ENCODE measurements at regions not wholly inside any gene's neighbourhood (a gene's known extent, or its start where the extent isn't known, plus 50 kb on each side); places are given as distances from the start of the nearest gene placed in this dataset.
"Not testable (repeated sequence)": the region's sequence is repeated elsewhere in the genome, so short reads cannot be mapped to it uniquely, and the experiment has no call there.

- intact Hi-C loops (cut with micrococcal nuclease), result no loop called here
- Mint-ChIP-seq H3K27me3 (ENCODE audit: low read depth) (no peaks in the 10 kb centered on the region), H3K9me3 (no peaks in the 10 kb centered on the region), H3K27ac (no peak overlapping the region), H3K36me3 (ENCODE audit: low read depth) (no peaks in the 10 kb centered on the region), H3K4me1 (ENCODE audit: low read depth) (peaks cover 2% of the 10 kb centered on the region), H3K4me3 (ENCODE audit: low read depth) (no peak overlapping the region)
- no peak for DNase-seq (ENCODE audit: low spot score)
Observed at GRCh38 chr6:168238159-168238909, 81.2 kb downstream of the DACT2 start.

DNA sequence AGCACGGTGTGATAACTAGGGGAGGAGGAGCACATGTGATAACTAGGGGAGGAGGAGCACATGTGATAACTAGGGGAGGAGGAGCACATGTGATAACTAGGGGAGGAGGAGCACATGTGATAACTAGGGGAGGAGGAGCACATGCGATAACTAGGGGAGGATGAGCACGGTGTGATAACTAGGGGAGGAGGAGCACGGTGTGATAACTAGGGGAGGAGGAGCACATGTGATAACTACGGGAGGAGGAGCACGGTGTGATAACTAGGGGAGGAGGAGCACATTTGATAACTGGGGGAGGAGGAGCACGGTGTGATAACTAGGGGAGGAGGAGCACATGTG lies 85.7 kb downstream of the DACT2 start:
- intact Hi-C loops (cut with micrococcal nuclease); H3K4me1 Mint-ChIP-seq (ENCODE audit: low read depth); H3K27ac Mint-ChIP-seq; H3K36me3 Mint-ChIP-seq (ENCODE audit: low read depth); H3K9me3 Mint-ChIP-seq; H3K27me3 Mint-ChIP-seq (ENCODE audit: low read depth); H3K4me3 Mint-ChIP-seq (ENCODE audit: low read depth); DNase-seq (ENCODE audit: low spot score): not testable (repeated sequence)

- DNase-seq (ENCODE audit: low spot score), result no peak
- H3K27ac Mint-ChIP-seq, result no peak overlapping the region
- peaks cover under 1% of the 10 kb centered on the region for H3K4me1 Mint-ChIP-seq (ENCODE audit: low read depth)
- intact Hi-C loops (cut with micrococcal nuclease), result no loop called here
- no peaks in the 10 kb centered on the region for H3K36me3 Mint-ChIP-seq (ENCODE audit: low read depth)
- no peaks in the 10 kb centered on the region for H3K9me3 Mint-ChIP-seq
- H3K27me3 Mint-ChIP-seq (ENCODE audit: low read depth), result peaks cover 2% of the 10 kb centered on the region
- H3K4me3 Mint-ChIP-seq (ENCODE audit: low read depth), result no peak overlapping the region
Observed at GRCh38 chr6:168232989-168233874, 86.3 kb downstream of the DACT2 start.

DNA sequence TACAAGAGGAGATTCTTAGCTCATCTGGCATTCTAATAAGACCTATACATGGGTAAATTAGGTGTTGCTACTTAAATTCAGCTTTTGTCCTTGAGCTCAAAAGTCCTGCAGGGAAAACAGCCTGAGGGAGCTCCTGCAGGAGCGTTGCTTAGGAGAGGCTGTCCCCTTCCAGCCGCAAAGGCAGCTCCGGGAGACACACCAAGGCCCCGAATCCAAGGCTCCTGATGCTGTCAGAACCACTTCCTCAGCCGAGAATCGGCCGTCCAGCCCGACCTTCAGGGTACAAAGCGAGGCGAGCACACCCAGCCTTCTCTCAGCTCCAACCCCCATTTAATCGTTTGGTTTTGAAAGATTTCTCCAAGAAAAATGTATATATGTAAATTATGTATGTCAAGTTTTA lies 87.0 kb downstream of the DACT2 start:
- no peaks in the 10 kb centered on the region for H3K9me3 Mint-ChIP-seq

DNA sequence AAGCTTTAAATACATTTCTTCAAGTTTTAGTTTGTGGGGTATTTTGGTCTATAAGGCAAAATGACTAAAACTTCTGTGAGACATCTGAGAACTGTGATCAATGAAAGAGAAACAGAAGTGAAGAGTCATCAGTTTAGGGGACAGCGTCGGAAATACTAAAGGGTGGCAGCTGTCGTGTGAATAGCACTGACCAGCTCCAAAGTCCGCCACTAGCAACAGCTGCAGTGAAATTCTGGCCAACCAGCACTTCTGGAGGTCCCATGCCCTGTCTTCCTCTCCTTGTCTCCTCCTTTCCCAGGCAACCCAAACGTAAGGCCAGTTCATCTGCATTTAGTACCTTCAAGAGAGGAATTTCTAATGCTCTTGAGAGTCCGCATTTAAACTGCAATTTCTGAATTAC lies 87.5 kb downstream of the DACT2 start:
- DNase-seq (ENCODE audit: low spot score), result no peak
- no peak overlapping the region for H3K27ac Mint-ChIP-seq
- H3K9me3 Mint-ChIP-seq, result no peaks in the 10 kb centered on the region
- peaks cover 2% of the 10 kb centered on the region for H3K27me3 Mint-ChIP-seq (ENCODE audit: low read depth)
- H3K4me3 Mint-ChIP-seq (ENCODE audit: low read depth), result no peak overlapping the region
- H3K4me1 Mint-ChIP-seq (ENCODE audit: low read depth), result no peaks in the 10 kb centered on the region
- intact Hi-C loops (cut with micrococcal nuclease), result no loop called here
- no peaks in the 10 kb centered on the region for H3K36me3 Mint-ChIP-seq (ENCODE audit: low read depth)

More for the DNA sequence above, 87.0 kb downstream of the DACT2 start:
- no peak for DNase-seq (ENCODE audit: low spot score)
- Mint-ChIP-seq H3K4me1 (ENCODE audit: low read depth) (no peaks in the 10 kb centered on the region), H3K27me3 (ENCODE audit: low read depth) (peaks cover 2% of the 10 kb centered on the region), H3K27ac (no peak overlapping the region), H3K36me3 (ENCODE audit: low read depth) (no peaks in the 10 kb centered on the region), H3K4me3 (ENCODE audit: low read depth) (no peak overlapping the region)
- intact Hi-C loops (cut with micrococcal nuclease), result no loop called here

- intact Hi-C loops (cut with micrococcal nuclease), result no loop called here
- H3K27ac Mint-ChIP-seq, result no peak overlapping the region
- H3K4me3 Mint-ChIP-seq (ENCODE audit: low read depth), result no peak overlapping the region
- no peaks in the 10 kb centered on the region for H3K4me1 Mint-ChIP-seq (ENCODE audit: low read depth)
- no peak for DNase-seq (ENCODE audit: low spot score)
- H3K27me3 Mint-ChIP-seq (ENCODE audit: low read depth), result peaks cover 2% of the 10 kb centered on the region
- H3K9me3 Mint-ChIP-seq, result no peaks in the 10 kb centered on the region
- H3K36me3 Mint-ChIP-seq (ENCODE audit: low read depth), result no peaks in the 10 kb centered on the region
Observed at GRCh38 chr6:168231393-168231957, 88.1 kb downstream of the DACT2 start.

GRCh38 chr6:168229368-168229752 lies 90.2 kb downstream of the DACT2 start:
- intact Hi-C loops (cut with micrococcal nuclease), result no loop called here
- Mint-ChIP-seq H3K4me1 (ENCODE audit: low read depth) (no peaks in the 10 kb centered on the region), H3K36me3 (ENCODE audit: low read depth) (no peaks in the 10 kb centered on the region), H3K4me3 (ENCODE audit: low read depth) (no peak overlapping the region), H3K9me3 (no peaks in the 10 kb centered on the region), H3K27ac (no peak overlapping the region), H3K27me3 (ENCODE audit: low read depth) (peaks cover 7% of the 10 kb centered on the region)
- DNase-seq (ENCODE audit: low spot score), result no peak

DNA sequence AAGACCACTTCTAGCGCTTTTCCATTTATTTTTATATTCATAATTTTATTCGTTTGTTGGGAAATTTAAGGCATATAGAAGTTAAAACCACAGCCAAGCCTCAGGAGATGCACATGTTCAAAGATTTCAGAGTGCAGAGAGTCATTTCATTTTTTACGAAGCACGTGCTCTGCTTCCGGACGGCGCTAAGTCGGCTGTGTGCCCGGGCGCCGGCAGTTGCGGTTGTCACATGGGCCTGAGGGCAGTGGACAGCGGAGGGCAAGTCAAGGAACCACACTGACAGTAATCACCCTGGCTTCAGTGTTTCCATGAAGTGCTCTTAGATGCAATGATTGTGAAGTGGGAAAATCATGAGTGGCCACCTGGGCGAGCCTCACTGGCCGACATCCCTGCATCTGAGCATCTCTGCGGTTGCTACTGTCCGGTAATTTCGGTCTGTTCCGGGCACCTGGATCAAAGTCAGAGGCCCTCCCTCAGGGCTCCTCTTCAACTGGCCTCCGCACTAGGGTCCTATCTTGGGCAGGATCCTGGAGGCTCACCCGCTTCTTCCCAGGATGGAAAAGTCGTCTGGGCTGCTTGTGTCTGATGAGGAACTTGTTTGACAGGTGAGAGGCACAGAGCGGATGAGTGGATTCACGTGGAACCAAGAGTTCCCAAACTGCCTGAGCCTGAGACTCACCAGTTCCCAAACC lies 90.8 kb downstream of the DACT2 start:
- Mint-ChIP-seq H3K36me3 (ENCODE audit: low read depth) (no peaks in the 10 kb centered on the region), H3K4me1 (ENCODE audit: low read depth) (no peaks in the 10 kb centered on the region), H3K9me3 (no peaks in the 10 kb centered on the region), H3K4me3 (ENCODE audit: low read depth) (no peak overlapping the region), H3K27me3 (ENCODE audit: low read depth) (peaks cover 8% of the 10 kb centered on the region), H3K27ac (no peak overlapping the region)
- intact Hi-C loops (cut with micrococcal nuclease), result no loop called here
- DNase-seq (ENCODE audit: low spot score), result no peak

GRCh38 chr6:168227840-168228239 lies 91.7 kb downstream of the DACT2 start:
- DNase-seq (ENCODE audit: low spot score), result no peak
- intact Hi-C loops (cut with micrococcal nuclease), result no loop called here
- Mint-ChIP-seq H3K36me3 (ENCODE audit: low read depth) (no peaks in the 10 kb centered on the region), H3K4me1 (ENCODE audit: low read depth) (no peaks in the 10 kb centered on the region), H3K9me3 (no peaks in the 10 kb centered on the region), H3K27me3 (ENCODE audit: low read depth) (peaks cover 11% of the 10 kb centered on the region), H3K27ac (no peak overlapping the region), H3K4me3 (ENCODE audit: low read depth) (no peak overlapping the region)

GRCh38 chr6:168226902-168227318 lies 92.7 kb downstream of the DACT2 start:
- H3K4me1 Mint-ChIP-seq (ENCODE audit: low read depth), result no peaks in the 10 kb centered on the region
- no peak overlapping the region for H3K4me3 Mint-ChIP-seq (ENCODE audit: low read depth)
- intact Hi-C loops (cut with micrococcal nuclease), result no loop called here
- H3K27me3 Mint-ChIP-seq (ENCODE audit: low read depth), result peaks cover 10% of the 10 kb centered on the region
- H3K9me3 Mint-ChIP-seq, result no peaks in the 10 kb centered on the region
- no peak for DNase-seq (ENCODE audit: low spot score)
- no peak overlapping the region for H3K27ac Mint-ChIP-seq
- no peaks in the 10 kb centered on the region for H3K36me3 Mint-ChIP-seq (ENCODE audit: low read depth)

DNA sequence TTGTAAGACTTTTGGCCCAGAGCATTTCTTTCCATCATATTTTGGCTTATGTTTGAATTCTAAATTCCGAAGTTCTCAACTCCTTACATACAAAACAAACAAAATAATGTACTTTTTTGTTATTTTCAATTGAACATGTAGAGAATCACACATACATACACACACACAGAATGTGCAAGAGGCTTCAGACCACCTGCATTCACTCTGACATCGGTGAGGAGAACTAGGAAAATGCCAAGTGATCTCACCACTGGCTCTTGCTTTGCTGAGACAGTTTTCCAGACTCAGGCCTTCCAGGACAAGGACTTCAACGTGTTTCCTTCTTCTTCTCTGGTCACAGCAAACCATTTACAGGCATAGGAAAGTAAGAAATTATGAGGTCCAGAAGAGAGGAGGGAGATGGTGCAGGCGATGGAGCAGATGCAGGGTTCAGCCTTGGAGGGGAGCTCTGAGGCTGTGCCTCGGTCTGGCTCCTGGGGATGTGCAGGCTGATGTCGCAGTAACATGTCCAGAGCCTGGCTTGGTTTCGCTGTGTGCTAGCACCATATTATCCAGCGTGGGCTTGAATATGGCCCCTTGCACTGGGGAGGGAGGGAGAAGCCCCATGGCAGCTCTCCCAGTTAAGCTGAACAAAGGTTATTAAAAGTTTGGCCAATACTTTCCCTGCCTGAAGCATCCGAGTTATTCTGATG lies 93.4 kb downstream of the DACT2 start:
- intact Hi-C loops (cut with micrococcal nuclease), result no loop called here
- Mint-ChIP-seq H3K4me3 (ENCODE audit: low read depth) (no peak overlapping the region), H3K27ac (no peak overlapping the region), H3K27me3 (ENCODE audit: low read depth) (peaks cover 9% of the 10 kb centered on the region), H3K9me3 (no peaks in the 10 kb centered on the region), H3K36me3 (ENCODE audit: low read depth) (no peaks in the 10 kb centered on the region), H3K4me1 (ENCODE audit: low read depth) (peaks cover 2% of the 10 kb centered on the region)
- no peak for DNase-seq (ENCODE audit: low spot score)

DNA sequence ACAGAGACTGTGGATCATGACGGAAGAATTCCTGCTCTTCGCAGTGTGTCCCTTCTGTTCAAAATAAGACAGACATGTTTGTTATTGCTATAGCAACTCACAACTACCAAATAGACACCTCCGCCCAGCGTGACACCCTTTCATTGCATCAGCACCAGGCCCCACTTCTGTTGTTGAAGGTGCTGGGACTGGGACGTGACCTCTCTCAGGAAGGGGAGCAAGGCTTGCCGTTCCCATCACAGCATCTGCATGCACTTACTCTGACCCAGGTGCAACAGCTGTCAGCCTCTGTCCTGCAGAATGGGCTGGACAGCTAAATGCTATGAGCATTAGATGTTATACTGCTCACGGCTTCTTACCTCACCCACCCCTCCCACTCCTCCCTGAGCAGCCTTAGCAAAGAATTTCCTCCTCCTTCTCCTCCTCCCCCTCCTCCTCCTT lies 94.1 kb downstream of the DACT2 start:
- peaks cover 7% of the 10 kb centered on the region for H3K4me1 Mint-ChIP-seq (ENCODE audit: low read depth)
- no peak overlapping the region for H3K27ac Mint-ChIP-seq
- H3K4me3 Mint-ChIP-seq (ENCODE audit: low read depth), result no peak overlapping the region
- no peak for DNase-seq (ENCODE audit: low spot score)
- H3K36me3 Mint-ChIP-seq (ENCODE audit: low read depth), result no peaks in the 10 kb centered on the region
- peaks cover 11% of the 10 kb centered on the region for H3K27me3 Mint-ChIP-seq (ENCODE audit: low read depth)
- no peaks in the 10 kb centered on the region for H3K9me3 Mint-ChIP-seq
- intact Hi-C loops (cut with micrococcal nuclease), result no loop called here
